HUDEP-2 (cell line): ENCODE measurements at regions not wholly inside any gene's neighbourhood (a gene's known extent, or its start where the extent isn't known, plus 50 kb on each side); places are given as distances from the start of the nearest gene placed in this dataset.
"Not testable (repeated sequence)": the region's sequence is repeated elsewhere in the genome, so short reads cannot be mapped to it uniquely, and the experiment has no call there.

Source experiments
- DNase-seq, 76 experiments: peaks; one replicate each; lab custom pipeline; 2025; ENCODE audit not compliant: unreplicated experiment in 76 of 76; lab: John Stamatoyannopoulos, UW

- DNase-seq: peak in 8 of 76 experiments; percentile 2 to 43 (median 10)
Observed at GRCh38 chr9:107605041-107605440, 115.5 kb upstream of the KLF4 start.

GRCh38 chr9:107603281-107603680 lies 113.7 kb upstream of the KLF4 start:
- no peak for DNase-seq

GRCh38 chr9:107600060-107600573 lies 110.5 kb upstream of the KLF4 start:
- DNase-seq: no peak

- DNase-seq: no peak
Observed at GRCh38 chr9:107597743-107598217, 108.2 kb upstream of the KLF4 start.

- DNase-seq: no peak
Observed at GRCh38 chr9:107594908-107595530, 105.5 kb upstream of the KLF4 start.

GRCh38 chr9:107593224-107593870 lies 103.8 kb upstream of the KLF4 start:
- DNase-seq: no peak

- no peak for DNase-seq
Observed at GRCh38 chr9:107592424-107592823, 102.9 kb upstream of the KLF4 start.

GRCh38 chr9:107591781-107592180 lies 102.2 kb upstream of the KLF4 start:
- no peak for DNase-seq

GRCh38 chr9:107588393-107588792 lies 98.8 kb upstream of the KLF4 start:
- no peak for DNase-seq

- DNase-seq: no peak
Observed at GRCh38 chr9:107587191-107587963, 97.8 kb upstream of the KLF4 start.

GRCh38 chr9:107586493-107586892 lies 96.9 kb upstream of the KLF4 start:
- DNase-seq: no peak

GRCh38 chr9:107585465-107585864 lies 95.9 kb upstream of the KLF4 start:
- no peak for DNase-seq

GRCh38 chr9:107584944-107585343 lies 95.4 kb upstream of the KLF4 start:
- DNase-seq: no peak

- no peak for DNase-seq
Observed at GRCh38 chr9:107584186-107584585, 94.6 kb upstream of the KLF4 start.

- DNase-seq: no peak
Observed at GRCh38 chr9:107577140-107577776, 87.7 kb upstream of the KLF4 start.

GRCh38 chr9:107571148-107571547 lies 81.6 kb upstream of the KLF4 start:
- DNase-seq: no peak

GRCh38 chr9:107569174-107569573 lies 79.6 kb upstream of the KLF4 start:
- DNase-seq: no peak

GRCh38 chr9:107568406-107568805 lies 78.8 kb upstream of the KLF4 start:
- DNase-seq: not testable (repeated sequence)

- DNase-seq: no peak
Observed at GRCh38 chr9:107567462-107567861, 77.9 kb upstream of the KLF4 start.

- DNase-seq: no peak
Observed at GRCh38 chr9:107566611-107567061, 77.1 kb upstream of the KLF4 start.

- DNase-seq: no peak
Observed at GRCh38 chr9:107562798-107563197, 73.2 kb upstream of the KLF4 start.
